ENCODE measurements at regions not wholly inside any gene's neighbourhood (a gene's known extent, or its start where the extent isn't known, plus 50 kb on each side); places are given as distances from the start of the nearest gene placed in this dataset.

GRCh38 chr9:1941989-1942388, 73.2 kb upstream of the SMARCA2 start:
- Histone ChIP-seq H3K27ac (ENCODE audit: low read depth) (no peak overlapping the region), H3K4me2 (no peak overlapping the region), H2AFZ (no peak overlapping the region), H3K4me1 (ENCODE audit: insufficient read depth) (no peaks in the 10 kb centered on the region), H3K27me3 (ENCODE audit: insufficient read depth) (no peaks in the 10 kb centered on the region), H3F3A (replicated peaks; ENCODE audit: low read depth) (no peaks in the 10 kb centered on the region), H4K20me1 (replicated peaks; ENCODE audit: insufficient read depth) (no peaks in the 10 kb centered on the region), H3K36me3 (ENCODE audit: insufficient read depth) (no peaks in the 10 kb centered on the region), H3K79me2 (replicated peaks; ENCODE audit: insufficient read depth) (no peaks in the 10 kb centered on the region), H3K9me2 (ENCODE audit: insufficient read depth) (0 out of 2 replicates have a peak, but pooled peaks cover 4% of the 10 kb centered on the region), H3K4me3 (no peak overlapping the region)
- DNase-seq (ENCODE audit: low spot score) (peak; percentile 39), ATAC-seq (no peak)
- Mint-ChIP-seq H3K9me3 (no peaks in the 10 kb centered on the region), H3K27ac (no peak overlapping the region), H3K36me3 (ENCODE audit: low read depth) (0 out of 3 replicates have a peak, but pooled peaks cover 4% of the 10 kb centered on the region), H3K4me1 (no peaks in the 10 kb centered on the region), H3K4me3 (no peak overlapping the region), H3K27me3 (ENCODE audit: insufficient read depth, low read depth, poor library complexity) (no peaks in the 10 kb centered on the region)
- TF ChIP-seq ZNF462 (CRISPR knock-in tag; IDR thresholded peaks at IDR 0.05) (no peak), EZH2 (IDR thresholded peaks at IDR 0.05; ENCODE audit: low read depth, unreplicated experiment) (no peak), CTCF (conservative IDR thresholded peaks at IDR 0.05; ENCODE audit: low read depth in 2 of 2) (peak; percentile 64 to 68)

Data from GM23338 (cell line).